ENCODE measurements at regions not wholly inside any gene's neighbourhood (a gene's known extent, or its start where the extent isn't known, plus 50 kb on each side); places are given as distances from the start of the nearest gene placed in this dataset.

- TF ChIP-seq POLR2A (IDR thresholded peaks at IDR 0.05) (no peak), CTCF (IDR thresholded peaks at IDR 0.05) (no peak)
Measured at GRCh38 chr4:178288462-178288861, 846.2 kb upstream of the AGA start.
